A673 (cell line): ENCODE measurements at regions not wholly inside any gene's neighbourhood (a gene's known extent, or its start where the extent isn't known, plus 50 kb on each side); places are given as distances from the start of the nearest gene placed in this dataset.

Experiments used
- CTCF ChIP-seq: fragments of 300-800, 200-600 bp; sonication (generic); conservative IDR thresholded peaks from 2 replicates; pipeline ENCODE4 v1.5.1; 2017; ENCODE audit warnings: low read depth, mild to moderate bottlenecking, antibody characterized with exemption, low read length, moderate library complexity, mixed read lengths
- EZH2 ChIP-seq: fragments of 200-600 bp; sonication (generic); IDR thresholded peaks from 2 replicates; pipeline ENCODE4 v1.6.1; 2017; ENCODE audit warnings: borderline replicate concordance, low read depth, mild to moderate bottlenecking, mixed read lengths, antibody characterized with exemption, low read length; ENCODE audit not compliant: poor library complexity, severe bottlenecking

- TF ChIP-seq CTCF: no peak
- TF ChIP-seq EZH2: no peak
Observed at GRCh38 chr6:168890306-168890980, 363.2 kb downstream of the THBS2 start.
